Panc1 (cell line): ENCODE measurements at regions not wholly inside any gene's neighbourhood (a gene's known extent, or its start where the extent isn't known, plus 50 kb on each side); places are given as distances from the start of the nearest gene placed in this dataset.

Experiments used
- ATAC-seq: fragments of 200-7000 bp; cut with Tn5 transposase; 2 replicates; pipeline ENCODE4 v1.9.1; 2020; ENCODE audit warnings: mild to moderate bottlenecking, moderate library complexity
- BruUV-seq: library from RNA; stranded (reverse); fragments of 400-500 nt; replicated peaks from 2 replicates; lab custom pipeline; 2021; lab: Mats Ljungman, UMichigan
- CTCF ChIA-PET: fragments of 300-600 bp; sonication (Branson Sonifier 250); formaldehyde crosslinking; loops from one replicate; lab custom pipeline; 2022; ENCODE audit warnings: antibody characterized with exemption; lab: Charles Lee
- POLR2A ChIA-PET: fragments of 300-600 bp; sonication (Branson Sonifier 250); formaldehyde crosslinking; loops from one replicate; lab custom pipeline; 2022; ENCODE audit warnings: antibody characterized with exemption; lab: Charles Lee
- DNase-seq: peaks from one replicate; pipeline ENCODE4 v3.0.0-alpha.2; 2010; ENCODE audit warnings: low read depth, low spot score
- H3K27ac ChIP-seq: 2 replicates; pipeline ENCODE4 v1.5.1; 2011; ENCODE audit warnings: mild to moderate bottlenecking, low read length, inconsistent platforms
- H3K27me3 ChIP-seq: fragments of 200-500 bp; sonication (Bioruptor generic); 2 replicates; pipeline ENCODE4 v1.6.0; 2014; ENCODE audit warnings: low read length, inconsistent platforms; ENCODE audit not compliant: control insufficient read depth, insufficient read depth
- H3K36me3 ChIP-seq: fragments of 200-500 bp; sonication (Bioruptor generic); 2 replicates; pipeline ENCODE4 v1.5.1; 2014; ENCODE audit warnings: inconsistent platforms, mild to moderate bottlenecking, low read length, moderate library complexity; ENCODE audit not compliant: control insufficient read depth, insufficient read depth
- H3K4me1 ChIP-seq: 2 replicates; pipeline ENCODE4 v1.5.1; 2011; ENCODE audit warnings: inconsistent platforms, mild to moderate bottlenecking, low read length, moderate library complexity; ENCODE audit not compliant: control insufficient read depth, insufficient read depth
- H3K4me3 ChIP-seq, 2 experiments: 2 replicates each; pipeline ENCODE4 v1.5.1; 2011 to 2012; ENCODE audit warnings: low read depth in 2 of 2, low read length in 2 of 2, mild to moderate bottlenecking in 2 of 2, inconsistent platforms in 1 of 2, moderate library complexity in 1 of 2
- H3K9me3 ChIP-seq: fragments of 200-500 bp; sonication (Bioruptor generic); 2 replicates; pipeline ENCODE4 v1.5.1; 2014; ENCODE audit warnings: low read depth, mild to moderate bottlenecking, inconsistent platforms, low read length, moderate library complexity; ENCODE audit not compliant: control insufficient read depth, insufficient read depth
- CTCF ChIP-seq: fragments of 450-650 bp; IDR thresholded peaks from 2 replicates; pipeline ENCODE4 v1.5.1; 2017; ENCODE audit warnings: mild to moderate bottlenecking
- POLR2AphosphoS5 ChIP-seq: IDR thresholded peaks from 2 replicates; pipeline ENCODE4 v1.6.1; 2012; ENCODE audit warnings: mild to moderate bottlenecking, low read depth, low read length, moderate library complexity
- SIN3A ChIP-seq: IDR thresholded peaks from 2 replicates; pipeline ENCODE4 v1.6.1; 2012; ENCODE audit warnings: low read depth, mild to moderate bottlenecking, low read length, moderate library complexity, borderline replicate concordance; ENCODE audit not compliant: insufficient read depth
- TCF7L2 ChIP-seq: IDR thresholded peaks from 2 replicates; pipeline ENCODE4 v1.6.1; 2011; ENCODE audit warnings: mild to moderate bottlenecking, low read depth, low read length, inconsistent platforms
- in situ Hi-C: cut with HindIII; loops from 2 replicates; pipeline ENCODE4 v1.10.0; 2016; ENCODE audit warnings: low sequenced_read_pairs, low pct_unique_long_range_greater_than_20kb
- intact Hi-C: fragments of 100-400 bp; cut with micrococcal nuclease; formaldehyde crosslinking; loops from one replicate; pipeline ENCODE4 v1.10.0; 2022; ENCODE audit not compliant: unreplicated experiment
- TF ChIP-seq, protein P1 (sequence below), 2 experiments: IDR thresholded peaks; 2 replicates each; pipeline ENCODE4 v1.6.1; 2011 to 2012; ENCODE audit warnings: low read depth in 2 of 2, control low read depth in 1 of 2, low read length in 1 of 2, mild to moderate bottlenecking in 1 of 2, moderate library complexity in 1 of 2; ENCODE audit not compliant: insufficient read depth in 1 of 2

DNA sequence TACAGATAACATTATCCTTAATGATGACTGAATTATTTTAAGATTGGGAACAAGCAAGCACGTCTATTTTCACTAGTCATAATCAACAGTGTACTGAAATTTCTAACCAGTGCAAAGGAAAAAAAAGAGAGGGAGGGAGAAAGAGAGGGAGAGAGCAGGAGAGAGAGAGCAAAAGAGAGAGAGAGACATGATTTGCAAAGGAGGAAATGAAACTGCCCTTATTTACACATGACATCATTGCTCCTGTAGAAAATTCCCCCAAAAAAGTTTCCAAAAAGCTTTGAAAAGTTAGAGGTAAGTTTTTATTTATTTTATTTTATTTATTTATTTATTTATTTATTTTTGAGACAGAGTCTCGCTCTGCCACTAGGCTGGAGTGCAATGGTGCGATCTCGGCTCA lies 355.3 kb upstream of the CELF4 start:
- ATAC-seq (no peak), DNase-seq (no peak)
- BruUV-seq = no TSS peak
- CTCF ChIA-PET = no interaction called here
- in situ Hi-C loops = no loop called here
- intact Hi-C loops = no loop called here
- no peak overlapping the region for H3K4me3 ChIP-seq
- TF ChIP-seq POLR2AphosphoS5 = no peak
- TF ChIP-seq SIN3A = no peak
- no peak for TF ChIP-seq TCF7L2
- TF ChIP-seq, protein P1, sequence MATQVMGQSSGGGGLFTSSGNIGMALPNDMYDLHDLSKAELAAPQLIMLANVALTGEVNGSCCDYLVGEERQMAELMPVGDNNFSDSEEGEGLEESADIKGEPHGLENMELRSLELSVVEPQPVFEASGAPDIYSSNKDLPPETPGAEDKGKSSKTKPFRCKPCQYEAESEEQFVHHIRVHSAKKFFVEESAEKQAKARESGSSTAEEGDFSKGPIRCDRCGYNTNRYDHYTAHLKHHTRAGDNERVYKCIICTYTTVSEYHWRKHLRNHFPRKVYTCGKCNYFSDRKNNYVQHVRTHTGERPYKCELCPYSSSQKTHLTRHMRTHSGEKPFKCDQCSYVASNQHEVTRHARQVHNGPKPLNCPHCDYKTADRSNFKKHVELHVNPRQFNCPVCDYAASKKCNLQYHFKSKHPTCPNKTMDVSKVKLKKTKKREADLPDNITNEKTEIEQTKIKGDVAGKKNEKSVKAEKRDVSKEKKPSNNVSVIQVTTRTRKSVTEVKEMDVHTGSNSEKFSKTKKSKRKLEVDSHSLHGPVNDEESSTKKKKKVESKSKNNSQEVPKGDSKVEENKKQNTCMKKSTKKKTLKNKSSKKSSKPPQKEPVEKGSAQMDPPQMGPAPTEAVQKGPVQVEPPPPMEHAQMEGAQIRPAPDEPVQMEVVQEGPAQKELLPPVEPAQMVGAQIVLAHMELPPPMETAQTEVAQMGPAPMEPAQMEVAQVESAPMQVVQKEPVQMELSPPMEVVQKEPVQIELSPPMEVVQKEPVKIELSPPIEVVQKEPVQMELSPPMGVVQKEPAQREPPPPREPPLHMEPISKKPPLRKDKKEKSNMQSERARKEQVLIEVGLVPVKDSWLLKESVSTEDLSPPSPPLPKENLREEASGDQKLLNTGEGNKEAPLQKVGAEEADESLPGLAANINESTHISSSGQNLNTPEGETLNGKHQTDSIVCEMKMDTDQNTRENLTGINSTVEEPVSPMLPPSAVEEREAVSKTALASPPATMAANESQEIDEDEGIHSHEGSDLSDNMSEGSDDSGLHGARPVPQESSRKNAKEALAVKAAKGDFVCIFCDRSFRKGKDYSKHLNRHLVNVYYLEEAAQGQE (IDR thresholded peaks at IDR 0.05; ENCODE audit: insufficient read depth in 1 of 2, low read depth in 2 of 2, low read length in 1 of 2) = no peak
- no peaks in the 10 kb centered on the region for H3K36me3 ChIP-seq
- no peaks in the 10 kb centered on the region for H3K4me1 ChIP-seq
- H3K27me3 ChIP-seq = no peaks in the 10 kb centered on the region
- POLR2A ChIA-PET = no interaction called here
- H3K9me3 ChIP-seq = no peaks in the 10 kb centered on the region
- no peak overlapping the region for H3K27ac ChIP-seq

DNA sequence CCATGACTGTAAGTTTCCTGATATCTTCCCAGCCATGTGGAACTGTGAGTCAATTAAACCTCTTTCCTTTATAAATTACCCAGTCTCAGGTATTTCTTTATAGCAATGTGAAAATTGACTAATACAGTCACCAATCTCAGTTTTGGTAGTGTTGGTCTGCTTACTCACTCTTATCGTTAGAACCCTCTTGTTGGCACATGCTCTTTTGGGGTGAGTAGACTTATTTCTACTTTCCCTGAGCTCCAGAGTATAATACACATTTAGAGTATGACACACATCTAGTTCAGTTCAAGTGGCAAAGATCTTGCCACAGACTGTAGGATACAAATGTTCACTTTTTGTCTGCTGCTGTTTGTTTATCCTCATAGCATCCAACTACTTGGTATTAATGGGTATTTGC lies 347.5 kb upstream of the CELF4 start:
- ChIA-PET POLR2A (no interaction called here), CTCF (no interaction called here)
- no peak overlapping the region for H3K4me3 ChIP-seq
- no peaks in the 10 kb centered on the region for H3K4me1 ChIP-seq
- intact Hi-C loops (no loop called here), in situ Hi-C loops (no loop called here)
- BruUV-seq = no TSS peak
- H3K27me3 ChIP-seq = no peaks in the 10 kb centered on the region
- TF ChIP-seq TCF7L2 (no peak), POLR2AphosphoS5 (no peak), CTCF (no peak)
- H3K27ac ChIP-seq = no peak overlapping the region
- H3K9me3 ChIP-seq = no peaks in the 10 kb centered on the region
- DNase-seq (no peak), ATAC-seq (no peak)
- no peaks in the 10 kb centered on the region for H3K36me3 ChIP-seq

DNA sequence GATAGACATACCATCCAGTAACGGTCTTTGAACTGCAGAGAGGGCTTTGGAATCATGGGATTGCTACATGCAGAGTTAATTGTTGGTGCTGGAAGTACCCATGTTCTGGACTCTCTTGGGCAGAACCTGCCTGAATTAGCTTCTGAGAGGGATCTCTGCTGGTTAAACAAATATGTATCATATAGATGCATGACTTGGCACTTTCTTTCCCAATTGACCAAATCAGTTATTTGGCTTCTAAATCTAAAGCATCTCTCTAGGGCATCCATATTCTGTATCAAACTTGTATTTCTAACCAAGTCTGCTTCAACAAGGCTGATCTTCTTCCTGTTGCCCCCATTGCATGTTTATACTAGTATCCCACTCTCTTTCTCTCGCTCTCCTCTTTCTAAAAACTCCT lies 336.7 kb upstream of the CELF4 start:
- Histone ChIP-seq H3K27ac (no peak overlapping the region), H3K4me1 (no peaks in the 10 kb centered on the region), H3K9me3 (no peaks in the 10 kb centered on the region), H3K27me3 (no peaks in the 10 kb centered on the region), H3K4me3 (no peak overlapping the region), H3K36me3 (no peaks in the 10 kb centered on the region)
- DNase-seq (no peak), ATAC-seq (no peak)
- ChIA-PET CTCF (no interaction called here), POLR2A (no interaction called here)
- BruUV-seq = no TSS peak
- intact Hi-C loops = no loop called here
- in situ Hi-C loops = no loop called here
- TF ChIP-seq POLR2AphosphoS5 = no peak
- TF ChIP-seq, protein P1 (IDR thresholded peaks at IDR 0.05; ENCODE audit: insufficient read depth in 1 of 2, low read depth in 2 of 2, low read length in 1 of 2) = no peak
- TF ChIP-seq CTCF = no peak
- TF ChIP-seq TCF7L2 = no peak
- no peak for TF ChIP-seq SIN3A
